ENCODE measurements at regions not wholly inside any gene's neighbourhood (a gene's known extent, or its start where the extent isn't known, plus 50 kb on each side); places are given as distances from the start of the nearest gene placed in this dataset.

DNA sequence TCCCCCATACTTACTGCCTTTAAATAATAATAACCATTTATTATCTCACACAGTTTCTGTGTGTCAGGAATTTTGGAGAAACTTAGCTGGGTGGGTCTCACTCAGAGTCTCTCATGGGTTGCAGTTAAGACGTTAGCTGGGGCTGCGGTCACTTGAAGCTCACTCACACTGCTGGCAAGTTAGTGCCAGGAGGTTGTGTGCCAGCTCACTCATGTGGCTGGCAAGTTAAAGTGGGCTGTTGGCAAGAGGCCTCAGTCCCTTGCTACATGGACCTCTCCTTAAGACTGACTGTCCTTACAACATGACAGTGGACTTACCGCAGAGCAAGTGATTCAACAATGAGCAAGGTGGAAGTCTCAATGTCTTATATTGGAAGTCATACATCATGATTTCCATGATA, 61.3 kb upstream of the AVPR1A start:
- TF ChIP-seq GATA3 (IDR thresholded peaks at IDR 0.05; ENCODE audit: low read depth, low read length): no peak
- no peak for TF ChIP-seq GATA2 (IDR thresholded peaks at IDR 0.05; ENCODE audit: low read depth, low read length)

Measured in SH-SY5Y (cell line).